ENCODE measurements at regions not wholly inside any gene's neighbourhood (a gene's known extent, or its start where the extent isn't known, plus 50 kb on each side); places are given as distances from the start of the nearest gene placed in this dataset.

DNA sequence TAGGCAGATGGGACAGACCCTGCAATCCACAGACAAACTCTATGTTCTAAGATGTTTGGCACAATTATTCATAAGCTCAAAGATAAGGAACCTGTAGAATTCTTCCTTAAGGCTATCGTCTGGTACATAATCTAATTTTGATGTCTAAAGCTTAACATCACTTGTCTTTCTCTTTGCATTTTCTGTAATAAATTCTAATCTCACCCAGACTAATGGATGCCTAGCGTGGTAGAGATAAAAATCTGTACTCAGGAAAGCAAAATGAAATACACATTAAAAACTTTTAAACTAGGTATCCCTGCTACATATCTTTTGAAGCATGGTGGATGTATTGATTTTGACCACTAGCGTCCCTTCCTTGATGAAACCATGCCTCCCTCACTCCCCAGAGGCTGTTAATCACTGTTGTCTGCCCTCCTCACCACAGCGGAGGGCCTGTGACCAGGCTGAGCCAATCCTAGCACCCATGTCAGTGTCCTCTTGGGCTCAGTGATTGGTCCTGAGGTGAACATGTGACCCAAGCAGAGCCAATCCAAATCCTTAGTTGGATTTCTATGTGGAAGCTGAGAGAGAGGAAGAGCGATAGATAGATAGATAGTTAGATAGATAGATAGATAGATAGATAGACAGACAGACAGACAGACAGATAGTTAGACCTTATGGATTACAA lies 82.2 kb upstream of the GRK3 start:
- TF ChIP-seq POLR2A (IDR thresholded peaks at IDR 0.05; ENCODE audit: low read depth, low read length), result no peak
- TF ChIP-seq POLR2AphosphoS5 (IDR thresholded peaks at IDR 0.05; ENCODE audit: low read depth, low read length), result no peak
- TF ChIP-seq TAF1 (IDR thresholded peaks at IDR 0.05; ENCODE audit: borderline replicate concordance, low read depth, low read length), result no peak
